Progenitor cell of endocrine pancreas (in vitro differentiated cells): ENCODE measurements at regions not wholly inside any gene's neighbourhood (a gene's known extent, or its start where the extent isn't known, plus 50 kb on each side); places are given as distances from the start of the nearest gene placed in this dataset.
A peak's percentile ranks its signal among the peaks of the same experiment; 100 is the strongest.

ENCODE experiments used
- DNase-seq: peaks from one replicate; pipeline ENCODE4 v3.0.0; 2021; ENCODE audit warnings: low spot score; ENCODE audit not compliant: unreplicated experiment
- H3K27ac Mint-ChIP-seq: 2 replicates; pipeline ENCODE4 v1.8.0; 2021; ENCODE audit warnings: mild to moderate bottlenecking, moderate library complexity, mixed read lengths
- H3K27me3 Mint-ChIP-seq: 2 replicates; pipeline ENCODE4 v1.8.0; 2021; ENCODE audit warnings: mixed read lengths
- H3K36me3 Mint-ChIP-seq: 2 replicates; pipeline ENCODE4 v1.8.0; 2022; ENCODE audit warnings: mixed read lengths; ENCODE audit not compliant: insufficient read depth
- H3K4me1 Mint-ChIP-seq: 2 replicates; pipeline ENCODE4 v1.8.0; 2021; ENCODE audit warnings: low read depth, mixed read lengths
- H3K4me3 Mint-ChIP-seq: 2 replicates; pipeline ENCODE4 v1.8.0; 2021; ENCODE audit warnings: low read depth, mild to moderate bottlenecking, moderate library complexity, mixed read lengths
- H3K9me3 Mint-ChIP-seq: 2 replicates; pipeline ENCODE4 v1.8.0; 2021; ENCODE audit warnings: low read depth, mixed read lengths
- CTCF ChIP-seq: fragments of 200-600 bp; sonication (generic); IDR thresholded peaks from one replicate; pipeline ENCODE4 v1.5.0; 2021; ENCODE audit warnings: antibody characterized with exemption, mild to moderate bottlenecking; ENCODE audit not compliant: unreplicated experiment

- no peaks in the 10 kb centered on the region for H3K9me3 Mint-ChIP-seq
- H3K27me3 Mint-ChIP-seq = no peaks in the 10 kb centered on the region
- H3K36me3 Mint-ChIP-seq = no peaks in the 10 kb centered on the region
- no peak for DNase-seq
- no peak overlapping the region for H3K4me3 Mint-ChIP-seq
- TF ChIP-seq CTCF = no peak
- no peak overlapping the region for H3K27ac Mint-ChIP-seq
- H3K4me1 Mint-ChIP-seq = no peaks in the 10 kb centered on the region
Measured at GRCh38 chr14:82070753-82071152, 537.1 kb upstream of the SEL1L start.

- H3K27me3 Mint-ChIP-seq = peaks cover 5% of the 10 kb centered on the region
- H3K9me3 Mint-ChIP-seq = no peaks in the 10 kb centered on the region
- H3K4me3 Mint-ChIP-seq = no peak overlapping the region
- DNase-seq = no peak
- H3K36me3 Mint-ChIP-seq = no peaks in the 10 kb centered on the region
- no peaks in the 10 kb centered on the region for H3K4me1 Mint-ChIP-seq
- no peak overlapping the region for H3K27ac Mint-ChIP-seq
- TF ChIP-seq CTCF = no peak
Measured at GRCh38 chr14:82073547-82073946, 539.9 kb upstream of the SEL1L start.

GRCh38 chr14:82075566-82075965 lies 541.9 kb upstream of the SEL1L start:
- DNase-seq = peak; percentile 77
- Mint-ChIP-seq H3K9me3 (no peaks in the 10 kb centered on the region), H3K4me3 (no peak overlapping the region), H3K27me3 (peaks cover 5% of the 10 kb centered on the region), H3K4me1 (no peaks in the 10 kb centered on the region), H3K27ac (no peak overlapping the region), H3K36me3 (no peaks in the 10 kb centered on the region)
- no peak for TF ChIP-seq CTCF

- Mint-ChIP-seq H3K27ac (no peak overlapping the region), H3K4me3 (no peak overlapping the region), H3K9me3 (no peaks in the 10 kb centered on the region), H3K27me3 (peaks cover 5% of the 10 kb centered on the region), H3K4me1 (no peaks in the 10 kb centered on the region), H3K36me3 (no peaks in the 10 kb centered on the region)
- no peak for DNase-seq
- TF ChIP-seq CTCF = no peak
Measured at GRCh38 chr14:82079553-82079952, 545.9 kb upstream of the SEL1L start.

GRCh38 chr14:82080370-82080769 lies 546.7 kb upstream of the SEL1L start:
- no peaks in the 10 kb centered on the region for H3K4me1 Mint-ChIP-seq
- H3K9me3 Mint-ChIP-seq = no peaks in the 10 kb centered on the region
- peaks cover 5% of the 10 kb centered on the region for H3K27me3 Mint-ChIP-seq
- H3K27ac Mint-ChIP-seq = no peak overlapping the region
- no peak for TF ChIP-seq CTCF
- no peak for DNase-seq
- no peak overlapping the region for H3K4me3 Mint-ChIP-seq
- no peaks in the 10 kb centered on the region for H3K36me3 Mint-ChIP-seq
